HG02981 (cell line): ENCODE measurements at regions not wholly inside any gene's neighbourhood (a gene's known extent, or its start where the extent isn't known, plus 50 kb on each side); places are given as distances from the start of the nearest gene placed in this dataset.

Experiments used
- ATAC-seq: cut with Tn5 transposase; IDR thresholded peaks from one replicate; pipeline ENCODE4 v1.9.1; 2021; ENCODE audit warnings: mild to moderate bottlenecking, moderate library complexity; ENCODE audit not compliant: unreplicated experiment

- ATAC-seq: no peak
Measured at GRCh38 chr12:90100579-90100978, 391.9 kb upstream of the ATP2B1 start.

GRCh38 chr12:90099288-90099687 lies 390.6 kb upstream of the ATP2B1 start:
- ATAC-seq: no peak

- ATAC-seq: no peak
Measured at GRCh38 chr12:90098132-90098779, 389.6 kb upstream of the ATP2B1 start.

- no peak for ATAC-seq
Measured at GRCh38 chr12:90091809-90092208, 383.2 kb upstream of the ATP2B1 start.

- ATAC-seq: no peak
Measured at GRCh38 chr12:90090929-90091651, 382.5 kb upstream of the ATP2B1 start.

- no peak for ATAC-seq
Measured at GRCh38 chr12:90086281-90086680, 377.6 kb upstream of the ATP2B1 start.

GRCh38 chr12:90085494-90086274 lies 377.0 kb upstream of the ATP2B1 start:
- ATAC-seq: no peak

- ATAC-seq: no peak
Measured at GRCh38 chr12:90084018-90084417, 375.4 kb upstream of the ATP2B1 start.

GRCh38 chr12:90080616-90081015 lies 372.0 kb upstream of the ATP2B1 start:
- ATAC-seq: no peak

- no peak for ATAC-seq
Measured at GRCh38 chr12:90079529-90080210, 371.0 kb upstream of the ATP2B1 start.

- ATAC-seq: no peak
Measured at GRCh38 chr12:90078344-90078743, 369.7 kb upstream of the ATP2B1 start.

- ATAC-seq: no peak
Measured at GRCh38 chr12:90077756-90078155, 369.1 kb upstream of the ATP2B1 start.

- no peak for ATAC-seq
Measured at GRCh38 chr12:90076851-90077319, 368.2 kb upstream of the ATP2B1 start.

- no peak for ATAC-seq
Measured at GRCh38 chr12:90075685-90076084, 367.0 kb upstream of the ATP2B1 start.

GRCh38 chr12:90074086-90074485 lies 365.4 kb upstream of the ATP2B1 start:
- no peak for ATAC-seq

GRCh38 chr12:90071996-90072395 lies 363.4 kb upstream of the ATP2B1 start:
- no peak for ATAC-seq

- no peak for ATAC-seq
Measured at GRCh38 chr12:90069711-90070110, 361.1 kb upstream of the ATP2B1 start.

GRCh38 chr12:90067791-90068190 lies 359.2 kb upstream of the ATP2B1 start:
- ATAC-seq: no peak

- ATAC-seq: no peak
Measured at GRCh38 chr12:90064852-90065801, 356.5 kb upstream of the ATP2B1 start.

GRCh38 chr12:90062799-90063198 lies 354.2 kb upstream of the ATP2B1 start:
- no peak for ATAC-seq
